Small intestine (tissue), 7 donors: ENCODE measurements at regions not wholly inside any gene's neighbourhood (a gene's known extent, or its start where the extent isn't known, plus 50 kb on each side); places are given as distances from the start of the nearest gene placed in this dataset.

Experiments used
- DNase-seq, 2 donors: peaks; one replicate each; pipeline versions ENCODE4 v3.0.0 to v3.0.0-alpha.2; 2013
- FAIRE-seq: peaks from 2 replicates; lab custom pipeline; 2012; peaks lifted over from hg19 to GRCh38; lab: Jason Lieb, UNC
- H3K27ac ChIP-seq, 3 donors: one replicate each; pipeline ENCODE4 v1.5.1; 2013; ENCODE audit warnings: low read length in 2 of 3, mild to moderate bottlenecking in 2 of 3, control low read depth in 1 of 3, inconsistent platforms in 1 of 3, low read depth in 1 of 3, moderate library complexity in 1 of 3
- H3K27me3 ChIP-seq, 3 donors: one replicate each; pipeline ENCODE4 v1.6.1; 2013; ENCODE audit warnings: low read length in 3 of 3, inconsistent platforms in 1 of 3; ENCODE audit not compliant: control insufficient read depth in 3 of 3, insufficient read depth in 3 of 3
- H3K36me3 ChIP-seq, 3 donors: one replicate each; pipeline ENCODE4 v1.6.1; 2013; ENCODE audit warnings: low read length in 3 of 3, inconsistent platforms in 1 of 3, low read depth in 1 of 3, mild to moderate bottlenecking in 1 of 3, moderate library complexity in 1 of 3; ENCODE audit not compliant: control insufficient read depth in 3 of 3, insufficient read depth in 2 of 3
- H3K4me1 ChIP-seq, 3 donors: one replicate each; pipeline ENCODE4 v1.6.1; 2013; ENCODE audit warnings: low read length in 2 of 3, inconsistent platforms in 1 of 3, low read depth in 1 of 3, mild to moderate bottlenecking in 1 of 3, moderate library complexity in 1 of 3; ENCODE audit not compliant: control insufficient read depth in 3 of 3, insufficient read depth in 2 of 3
- H3K4me3 ChIP-seq, 3 donors: one replicate each; pipeline ENCODE4 v1.5.1; 2013; ENCODE audit warnings: low read length in 3 of 3, control low read depth in 1 of 3, inconsistent platforms in 1 of 3, low read depth in 1 of 3, mild to moderate bottlenecking in 1 of 3, moderate library complexity in 1 of 3
- H3K9me3 ChIP-seq, 2 donors: one replicate each; pipeline ENCODE4 v1.6.1; 2013; ENCODE audit warnings: low read depth in 1 of 2, low read length in 1 of 2; ENCODE audit not compliant: control insufficient read depth in 2 of 2, insufficient read depth in 1 of 2
- WGBS, 3 donors: extraction: QIAGEN DNeasy Blood & Tissue Kit; methylation state at CpG; one replicate each; pipeline ENCODE4 v1.1.7; 2013; 5-methylcytosine and 5-hydroxymethylcytosine counted together
- donor health status: healthy with polysubstance abuse.
- donor health status: control.
- donor health status: control.
- donor health status: Bipolar disorder and iron deficiency.
- donor health status: healthy.

DNA sequence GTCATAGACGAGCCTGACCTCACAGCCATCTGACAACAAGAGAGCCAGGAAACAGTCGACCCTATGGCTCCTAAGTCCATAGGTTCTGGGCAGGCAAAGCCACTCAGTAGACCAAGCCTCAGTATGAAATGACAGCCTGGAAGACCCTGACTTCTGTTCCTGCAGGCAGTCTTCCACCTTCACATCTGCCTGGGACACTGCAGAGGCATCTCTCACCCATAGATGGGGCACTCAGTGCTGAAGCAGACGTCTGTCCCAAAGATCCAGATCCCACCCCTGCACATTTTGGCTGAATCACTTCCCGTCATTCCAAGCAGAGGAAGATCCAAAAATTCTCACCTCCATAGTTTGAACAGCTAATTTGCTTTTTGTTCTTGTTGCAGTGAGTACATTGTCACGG, 139.3 kb upstream of the ZNF507 start:
- DNase-seq = no peak
- H3K9me3 ChIP-seq = no peaks in the 10 kb centered on the region
- H3K4me1 ChIP-seq = no peaks in the 10 kb centered on the region
- no peak for FAIRE-seq
- H3K27me3 ChIP-seq = peaks cover 0 to 2% (median 0%) of the 10 kb centered on the region in 3 donors
- H3K4me3 ChIP-seq = no peak overlapping the region
- WGBS, 3 donors = 52 to 63% (median 62%) methylated on average over 5 of the region's 5 CpGs
- no peaks in the 10 kb centered on the region for H3K36me3 ChIP-seq
- H3K27ac ChIP-seq = no peak overlapping the region

DNA sequence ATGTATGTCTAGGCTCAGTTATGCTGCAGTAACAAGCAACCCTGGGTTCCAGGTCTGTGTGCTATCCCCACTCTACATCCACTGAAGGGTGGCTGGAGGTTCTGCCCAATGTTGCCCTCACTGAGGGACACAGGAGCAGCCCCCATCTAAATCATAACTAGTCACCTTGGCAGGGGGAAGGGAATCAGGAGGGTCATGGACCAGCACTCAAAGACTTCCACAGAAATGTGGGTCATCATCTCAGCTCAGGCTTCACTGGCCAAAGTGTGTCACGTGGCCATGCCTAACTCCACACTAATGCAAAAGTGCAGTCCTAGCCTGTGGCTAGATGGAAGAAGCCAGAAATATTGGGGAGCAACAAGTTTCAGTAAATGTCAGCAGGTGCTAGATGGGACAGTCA, 137.3 kb upstream of the ZNF507 start:
- 7 to 61% (median 53%) methylated on average over 1 of the region's 1 CpG for WGBS, 3 donors
- FAIRE-seq = no peak
- H3K4me3 ChIP-seq = no peak overlapping the region

DNA sequence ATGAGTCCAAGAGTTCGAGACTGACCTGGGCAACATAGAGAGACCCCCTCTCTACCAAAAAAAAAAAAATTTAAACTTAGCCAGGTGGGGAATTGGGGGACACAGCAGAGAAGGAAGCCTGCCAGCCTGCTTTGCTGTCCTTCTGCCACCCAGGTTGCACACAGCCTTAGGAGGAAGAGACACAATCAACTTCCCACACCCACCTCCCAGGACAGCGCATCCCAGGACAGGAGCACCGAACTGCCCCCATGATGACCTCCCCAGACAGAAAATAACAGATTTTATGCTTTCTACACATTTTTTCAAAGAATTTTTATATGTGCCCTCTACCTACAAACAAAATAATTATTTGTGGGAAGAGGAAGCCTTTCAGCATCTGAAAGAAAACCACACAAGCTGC, 126.0 kb upstream of the ZNF507 start:
- no peak for FAIRE-seq
- WGBS, 3 donors = 81 to 87% (median 83%) methylated on average over 3 of the region's 3 CpGs

More for the DNA sequence above, 137.3 kb upstream of the ZNF507 start:
- DNase-seq = no peak
- Histone ChIP-seq H3K9me3 (no peaks in the 10 kb centered on the region), H3K36me3 (no peaks in the 10 kb centered on the region), H3K27me3 (peaks cover 0 to 2% (median 0%) of the 10 kb centered on the region in 3 donors), H3K27ac (no peak overlapping the region), H3K4me1 (no peaks in the 10 kb centered on the region)

GRCh38 chr19:32219881-32220472, 125.4 kb upstream of the ZNF507 start:
- peaks cover 0 to 12% (median 9%) of the 10 kb centered on the region in 3 donors for H3K27me3 ChIP-seq
- H3K36me3 ChIP-seq = no peaks in the 10 kb centered on the region
- H3K9me3 ChIP-seq = no peaks in the 10 kb centered on the region
- H3K4me3 ChIP-seq = no peak overlapping the region
- 61 to 66% (median 63%) methylated on average over 4 of the region's 4 CpGs for WGBS, 3 donors
- no peak overlapping the region for H3K27ac ChIP-seq
- FAIRE-seq (no peak), DNase-seq (no peak)
- H3K4me1 ChIP-seq = no peaks in the 10 kb centered on the region

More for the DNA sequence above, 126.0 kb upstream of the ZNF507 start:
- Histone ChIP-seq H3K27ac (no peak overlapping the region), H3K36me3 (no peaks in the 10 kb centered on the region), H3K27me3 (peaks cover 0 to 10% (median 9%) of the 10 kb centered on the region in 3 donors), H3K9me3 (no peaks in the 10 kb centered on the region), H3K4me1 (no peaks in the 10 kb centered on the region), H3K4me3 (no peak overlapping the region)
- no peak for DNase-seq

DNA sequence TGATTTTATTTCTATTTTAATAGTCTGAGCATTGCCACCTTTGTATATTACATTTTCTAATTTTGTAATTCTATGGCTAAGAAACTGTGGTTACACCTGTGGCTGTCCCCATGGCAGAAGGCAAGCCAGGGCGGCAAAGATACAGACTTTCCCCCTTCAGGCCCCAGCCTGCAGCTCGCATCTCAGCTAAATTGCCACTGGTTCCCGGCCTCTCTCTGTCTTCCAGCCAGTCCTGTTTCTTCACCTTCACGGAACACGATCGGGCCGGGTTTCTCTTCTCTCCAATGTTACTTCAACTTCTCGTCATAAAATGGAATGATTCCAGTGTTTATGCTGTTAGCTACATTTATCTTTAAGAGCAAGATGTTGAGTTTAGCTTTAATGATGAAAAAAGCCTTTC, 124.5 kb upstream of the ZNF507 start:
- no peaks in the 10 kb centered on the region for H3K4me1 ChIP-seq
- H3K4me3 ChIP-seq = no peak overlapping the region
- peaks cover 0 to 12% (median 9%) of the 10 kb centered on the region in 3 donors for H3K27me3 ChIP-seq
- DNase-seq (no peak), FAIRE-seq (no peak)
- no peaks in the 10 kb centered on the region for H3K9me3 ChIP-seq
- H3K36me3 ChIP-seq = no peaks in the 10 kb centered on the region
- 82 to 88% (median 85%) methylated on average over 8 of the region's 8 CpGs for WGBS, 3 donors
- H3K27ac ChIP-seq = no peak overlapping the region

DNA sequence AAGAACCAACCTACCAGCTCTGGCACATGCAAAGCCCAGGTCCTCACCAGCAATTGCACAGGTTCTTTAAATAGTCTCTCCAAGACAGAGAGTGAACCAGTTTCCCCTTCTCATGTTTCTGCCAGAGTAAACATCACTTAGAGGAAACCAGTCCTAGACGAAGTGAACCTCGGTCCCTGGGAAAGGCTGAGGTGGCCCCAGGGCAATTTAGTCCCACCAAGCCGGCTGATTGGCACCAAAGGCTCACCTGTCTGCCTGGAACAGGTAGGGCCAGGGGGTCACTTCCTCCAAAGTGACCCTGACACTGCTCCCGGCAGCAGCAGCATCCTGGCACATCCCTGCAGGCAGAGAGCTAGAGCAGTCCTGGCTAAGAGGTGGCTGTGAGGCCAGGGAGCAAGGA, 122.9 kb upstream of the ZNF507 start:
- H3K9me3 ChIP-seq = no peaks in the 10 kb centered on the region
- H3K36me3 ChIP-seq = no peaks in the 10 kb centered on the region
- H3K27ac ChIP-seq = no peak overlapping the region
- no peaks in the 10 kb centered on the region for H3K4me1 ChIP-seq
- 18 to 36% (median 22%) methylated on average over 4 of the region's 4 CpGs for WGBS, 3 donors
- DNase-seq = no peak
- no peak for FAIRE-seq
- H3K27me3 ChIP-seq = peaks cover 0 to 12% (median 9%) of the 10 kb centered on the region in 3 donors
- no peak overlapping the region for H3K4me3 ChIP-seq

DNA sequence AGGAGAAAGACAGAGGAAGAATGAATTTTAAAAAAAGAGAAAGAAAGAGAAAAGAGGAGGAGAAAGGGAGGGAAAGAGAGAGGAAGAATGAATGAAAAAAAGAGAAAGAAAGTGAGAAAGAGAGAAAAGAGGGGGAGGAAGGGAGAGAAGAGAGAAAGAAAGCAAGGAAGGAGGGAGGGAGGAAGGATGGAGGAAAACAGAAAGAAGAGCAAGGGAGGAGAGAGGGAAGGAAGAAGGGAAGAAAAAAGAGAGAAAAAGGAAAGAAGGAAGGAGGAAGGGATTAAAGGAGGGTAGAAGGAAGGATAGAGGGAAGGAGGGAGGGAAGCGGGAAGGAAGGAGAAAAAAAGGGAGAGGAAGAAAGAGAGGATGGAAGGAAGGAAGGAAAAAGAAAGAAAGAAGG, 122.3 kb upstream of the ZNF507 start:
- H3K9me3 ChIP-seq = no peaks in the 10 kb centered on the region
- H3K27ac ChIP-seq = no peak overlapping the region
- H3K4me1 ChIP-seq = no peaks in the 10 kb centered on the region
- no peaks in the 10 kb centered on the region for H3K36me3 ChIP-seq
- no peak for FAIRE-seq
- no peak for DNase-seq
- H3K27me3 ChIP-seq = peaks cover 0 to 12% (median 9%) of the 10 kb centered on the region in 3 donors
- no peak overlapping the region for H3K4me3 ChIP-seq
- 81 to 94% (median 82%) methylated on average over 1 of the region's 1 CpG for WGBS, 3 donors

DNA sequence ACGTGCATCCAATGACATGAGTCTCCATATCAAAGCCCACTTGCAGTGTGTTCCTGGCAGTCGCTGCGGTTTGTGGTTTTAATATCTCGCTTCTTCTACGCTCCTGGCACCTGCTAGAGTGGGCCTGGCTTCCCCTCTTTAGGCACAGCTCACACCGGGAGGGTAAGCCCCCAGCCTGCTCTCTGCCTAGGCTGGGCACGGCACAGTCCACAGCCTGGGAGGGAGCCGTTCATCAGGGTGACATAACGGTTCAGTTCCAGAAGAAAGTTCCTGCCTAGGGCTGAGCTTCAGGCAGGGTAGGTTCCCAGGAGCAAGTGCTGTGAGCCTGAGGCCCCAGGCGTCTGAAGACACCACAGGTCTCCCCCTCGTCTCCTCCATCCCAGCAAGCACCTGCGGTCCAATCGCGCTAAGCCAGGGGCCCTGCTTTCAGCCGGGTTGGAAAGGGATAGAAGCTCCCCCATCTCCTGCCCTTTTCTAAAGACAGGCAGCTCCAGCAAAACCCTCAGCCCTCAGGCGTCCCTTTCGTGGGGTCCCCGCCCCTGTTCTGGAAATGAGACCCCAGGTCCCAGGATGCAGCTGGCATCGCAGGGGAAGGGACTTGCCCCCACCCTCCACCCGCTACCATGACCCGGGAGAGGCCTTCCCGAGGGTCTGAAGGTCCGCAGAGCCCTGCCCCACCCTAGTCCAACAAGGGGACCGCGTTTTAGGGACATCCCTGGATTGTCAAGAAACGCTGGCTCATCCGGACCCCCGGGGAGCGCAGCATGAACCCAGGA, 121.6 kb upstream of the ZNF507 start:
- 30 to 40% (median 31%) methylated on average over 28 to 29 of the region's 29 CpGs for WGBS, 3 donors
- FAIRE-seq (no peak), DNase-seq (no peak)
- Histone ChIP-seq H3K27me3 (peaks cover 0 to 12% (median 9%) of the 10 kb centered on the region in 3 donors), H3K4me3 (no peak overlapping the region), H3K9me3 (no peaks in the 10 kb centered on the region), H3K4me1 (no peaks in the 10 kb centered on the region), H3K27ac (no peak overlapping the region), H3K36me3 (no peaks in the 10 kb centered on the region)
